Neural progenitor cell (in vitro differentiated cells): ENCODE measurements at regions not wholly inside any gene's neighbourhood (a gene's known extent, or its start where the extent isn't known, plus 50 kb on each side); places are given as distances from the start of the nearest gene placed in this dataset.

ENCODE experiments used
- DNase-seq: peaks from one replicate; pipeline ENCODE4 v3.0.0-alpha.2; 2016; ENCODE audit warnings: low spot score
- H2AFZ ChIP-seq: fragments of 200-600 bp; sonication (generic); replicated peaks from 2 replicates; pipeline ENCODE4 v1.6.1; 2016; ENCODE audit warnings: antibody characterized with exemption
- H3F3A ChIP-seq: fragments of 200-600 bp; sonication (generic); 2 replicates; pipeline ENCODE4 v1.6.1; 2016; ENCODE audit warnings: antibody characterized with exemption, low read depth
- H3K27ac ChIP-seq: fragments of 200-600 bp; sonication (generic); 2 replicates; pipeline ENCODE4 v1.5.1; 2016; ENCODE audit warnings: mild to moderate bottlenecking
- H3K27me3 ChIP-seq: fragments of 200-600 bp; sonication (generic); 2 replicates; pipeline ENCODE4 v1.6.1; 2016; ENCODE audit warnings: mild to moderate bottlenecking, moderate library complexity
- H3K36me3 ChIP-seq: fragments of 200-600 bp; sonication (generic); 2 replicates; pipeline ENCODE4 v1.5.1; 2016
- H3K4me1 ChIP-seq: fragments of 200-600 bp; sonication (generic); 2 replicates; pipeline ENCODE4 v1.6.1; 2016; ENCODE audit warnings: mixed run types
- H3K4me2 ChIP-seq: fragments of 200-600 bp; sonication (generic); 2 replicates; pipeline ENCODE4 v1.6.1; 2016
- H3K4me3 ChIP-seq: fragments of 200-600 bp; sonication (generic); 2 replicates; pipeline ENCODE4 v1.5.1; 2016
- H3K79me2 ChIP-seq: fragments of 200-600 bp; sonication (generic); 2 replicates; pipeline ENCODE4 v1.6.1; 2016; ENCODE audit warnings: low read depth
- H3K9ac ChIP-seq: fragments of 200-600 bp; sonication (generic); 2 replicates; pipeline ENCODE4 v1.6.1; 2016
- H3K9me3 ChIP-seq: fragments of 200-600 bp; sonication (generic); 2 replicates; pipeline ENCODE4 v1.5.1; 2016; ENCODE audit warnings: low read depth
- H4K20me1 ChIP-seq: fragments of 200-600 bp; sonication (generic); 2 replicates; pipeline ENCODE4 v1.6.1; 2016; ENCODE audit warnings: low read depth
- H3K27ac Mint-ChIP-seq: 3 replicates; pipeline ENCODE4 v1.8.0; 2021; ENCODE audit warnings: mixed read lengths
- H3K27me3 Mint-ChIP-seq: 2 replicates; pipeline ENCODE4 v1.8.0; 2022; ENCODE audit warnings: low read depth, mild to moderate bottlenecking, inconsistent platforms, moderate library complexity, mixed read lengths; ENCODE audit not compliant: insufficient read depth
- H3K36me3 Mint-ChIP-seq: 3 replicates; pipeline ENCODE4 v1.8.0; 2021; ENCODE audit warnings: mixed read lengths
- H3K4me1 Mint-ChIP-seq: 3 replicates; pipeline ENCODE4 v1.8.0; 2021; ENCODE audit warnings: mixed read lengths
- H3K4me3 Mint-ChIP-seq: 3 replicates; pipeline ENCODE4 v1.8.0; 2021; ENCODE audit warnings: mild to moderate bottlenecking, moderate library complexity, mixed read lengths
- H3K9me3 Mint-ChIP-seq: 3 replicates; pipeline ENCODE4 v1.8.0; 2020; ENCODE audit warnings: mixed read lengths
- EZH2 ChIP-seq: fragments of 200-600 bp; sonication (generic); IDR thresholded peaks from 2 replicates; pipeline ENCODE4 v1.6.1; 2017; ENCODE audit warnings: antibody characterized with exemption, mild to moderate bottlenecking, moderate library complexity
- EZH2phosphoT487 ChIP-seq: fragments of 200-600 bp; sonication (generic); IDR thresholded peaks from 2 replicates; pipeline ENCODE4 v1.6.1; 2017; ENCODE audit warnings: antibody characterized with exemption
- TF ChIP-seq, protein P1 (sequence below): fragments of 200-600 bp; sonication (generic); IDR thresholded peaks from 2 replicates; pipeline ENCODE4 v1.5.1; 2017; ENCODE audit warnings: antibody characterized with exemption, mild to moderate bottlenecking

DNA sequence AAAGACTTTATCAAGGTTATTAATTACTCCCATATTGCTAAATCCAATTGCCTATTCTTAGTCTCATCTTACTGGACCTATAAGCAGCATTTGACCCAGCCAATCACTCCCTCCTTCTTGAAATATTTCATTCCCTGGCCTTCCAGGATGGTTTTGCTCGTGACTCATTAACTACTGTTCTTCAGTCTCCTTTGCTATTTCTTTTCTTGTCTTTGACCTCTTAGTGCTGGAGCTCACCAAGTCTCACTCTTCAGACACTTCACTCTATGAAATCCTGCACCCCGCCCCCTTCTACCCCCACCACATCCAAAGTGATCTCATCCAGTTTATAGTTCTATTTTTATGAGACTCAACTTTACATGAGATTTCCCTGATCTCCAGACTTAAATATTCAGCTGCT is 803.1 kb upstream of the WWC1 start:
- no peaks in the 10 kb centered on the region for H3K79me2 ChIP-seq
- H4K20me1 ChIP-seq: no peaks in the 10 kb centered on the region
- Mint-ChIP-seq H3K27me3 (no peaks in the 10 kb centered on the region), H3K27ac (no peak overlapping the region), H3K36me3 (no peaks in the 10 kb centered on the region), H3K4me3 (no peak overlapping the region), H3K9me3 (no peaks in the 10 kb centered on the region), H3K4me1 (peaks cover 5% of the 10 kb centered on the region)
- no peaks in the 10 kb centered on the region for H3K27me3 ChIP-seq
- H3K27ac ChIP-seq: no peak overlapping the region
- H3K4me1 ChIP-seq: no peaks in the 10 kb centered on the region
- DNase-seq: no peak
- H3F3A ChIP-seq: no peaks in the 10 kb centered on the region
- TF ChIP-seq EZH2: no peak
- no peak for TF ChIP-seq EZH2phosphoT487
- TF ChIP-seq, protein P1, sequence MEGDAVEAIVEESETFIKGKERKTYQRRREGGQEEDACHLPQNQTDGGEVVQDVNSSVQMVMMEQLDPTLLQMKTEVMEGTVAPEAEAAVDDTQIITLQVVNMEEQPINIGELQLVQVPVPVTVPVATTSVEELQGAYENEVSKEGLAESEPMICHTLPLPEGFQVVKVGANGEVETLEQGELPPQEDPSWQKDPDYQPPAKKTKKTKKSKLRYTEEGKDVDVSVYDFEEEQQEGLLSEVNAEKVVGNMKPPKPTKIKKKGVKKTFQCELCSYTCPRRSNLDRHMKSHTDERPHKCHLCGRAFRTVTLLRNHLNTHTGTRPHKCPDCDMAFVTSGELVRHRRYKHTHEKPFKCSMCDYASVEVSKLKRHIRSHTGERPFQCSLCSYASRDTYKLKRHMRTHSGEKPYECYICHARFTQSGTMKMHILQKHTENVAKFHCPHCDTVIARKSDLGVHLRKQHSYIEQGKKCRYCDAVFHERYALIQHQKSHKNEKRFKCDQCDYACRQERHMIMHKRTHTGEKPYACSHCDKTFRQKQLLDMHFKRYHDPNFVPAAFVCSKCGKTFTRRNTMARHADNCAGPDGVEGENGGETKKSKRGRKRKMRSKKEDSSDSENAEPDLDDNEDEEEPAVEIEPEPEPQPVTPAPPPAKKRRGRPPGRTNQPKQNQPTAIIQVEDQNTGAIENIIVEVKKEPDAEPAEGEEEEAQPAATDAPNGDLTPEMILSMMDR: no peak
- H3K36me3 ChIP-seq: no peaks in the 10 kb centered on the region
- no peak overlapping the region for H2AFZ ChIP-seq
- no peaks in the 10 kb centered on the region for H3K9me3 ChIP-seq
- no peak overlapping the region for H3K9ac ChIP-seq
- no peak overlapping the region for H3K4me3 ChIP-seq
- no peak overlapping the region for H3K4me2 ChIP-seq

DNA sequence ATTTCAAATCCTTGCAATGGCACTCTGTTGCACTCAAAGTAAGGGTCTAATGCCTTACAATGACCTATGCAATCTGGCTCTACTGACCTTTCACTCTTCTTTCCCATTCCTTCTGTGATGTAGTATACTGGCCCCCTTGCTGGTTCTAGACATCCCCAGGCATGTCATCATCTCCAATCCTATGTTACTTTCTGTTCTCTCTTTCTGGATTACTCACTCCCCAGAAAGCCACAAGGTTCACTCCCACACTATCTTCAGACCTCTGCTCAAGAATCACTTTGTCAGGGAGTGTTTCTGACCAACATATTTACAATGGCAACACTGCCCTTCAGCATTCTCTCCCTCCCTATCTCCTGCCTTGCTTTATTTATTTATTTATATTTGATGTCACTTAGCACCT is 802.2 kb upstream of the WWC1 start:
- Histone ChIP-seq H3K79me2 (no peaks in the 10 kb centered on the region), H3K4me2 (no peak overlapping the region), H2AFZ (no peak overlapping the region), H3K4me1 (no peaks in the 10 kb centered on the region), H3K4me3 (no peak overlapping the region), H3K9me3 (no peaks in the 10 kb centered on the region), H4K20me1 (no peaks in the 10 kb centered on the region), H3K36me3 (no peaks in the 10 kb centered on the region), H3F3A (no peaks in the 10 kb centered on the region), H3K27ac (no peak overlapping the region), H3K9ac (no peak overlapping the region), H3K27me3 (no peaks in the 10 kb centered on the region)
- no peak for DNase-seq
- H3K4me3 Mint-ChIP-seq: no peak overlapping the region
- TF ChIP-seq, protein P1: no peak
- TF ChIP-seq EZH2: no peak
- no peak for TF ChIP-seq EZH2phosphoT487
- H3K27me3 Mint-ChIP-seq: no peaks in the 10 kb centered on the region
- H3K9me3 Mint-ChIP-seq: no peaks in the 10 kb centered on the region
- H3K36me3 Mint-ChIP-seq: no peaks in the 10 kb centered on the region
- H3K27ac Mint-ChIP-seq: no peak overlapping the region
- peaks cover 5% of the 10 kb centered on the region for H3K4me1 Mint-ChIP-seq

DNA sequence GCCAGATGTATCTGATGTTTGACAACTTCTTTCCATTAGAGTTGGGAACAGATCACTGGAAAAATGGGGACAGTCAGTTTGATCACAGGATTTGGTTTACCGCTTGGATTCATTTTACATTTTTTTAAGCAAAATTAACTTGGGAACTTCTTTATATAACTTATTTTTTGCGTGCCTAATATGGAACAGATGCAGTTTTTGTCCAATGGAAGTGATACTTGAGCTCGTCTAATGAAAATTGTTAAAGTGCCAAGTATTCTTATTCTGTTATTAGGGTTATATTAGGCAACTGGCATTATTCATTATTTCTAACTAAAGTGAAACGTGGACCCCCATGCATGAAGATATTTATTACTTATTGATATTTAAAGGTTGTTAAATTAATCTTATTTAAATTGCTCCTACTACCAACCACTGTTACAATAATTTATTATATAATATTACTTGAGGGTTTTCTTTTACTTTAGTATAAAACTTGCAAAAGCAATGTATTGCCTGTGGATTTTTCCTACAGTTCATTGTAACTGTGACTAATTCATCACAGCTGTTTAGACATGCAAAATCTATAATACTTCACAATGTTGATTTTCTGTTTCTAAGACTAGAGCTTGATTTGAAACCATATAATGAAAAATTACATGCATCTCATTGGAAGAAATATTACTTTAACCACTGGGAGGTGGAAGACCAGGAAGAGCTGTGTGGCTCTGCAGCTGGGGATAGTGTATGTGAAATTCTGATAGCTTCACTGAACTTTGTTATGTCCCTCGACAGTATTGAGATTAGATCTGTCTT is 787.3 kb upstream of the WWC1 start:
- Histone ChIP-seq H3K27ac (no peak overlapping the region), H3K36me3 (no peaks in the 10 kb centered on the region), H4K20me1 (no peaks in the 10 kb centered on the region), H3K4me2 (no peak overlapping the region), H2AFZ (no peak overlapping the region), H3K27me3 (no peaks in the 10 kb centered on the region), H3K79me2 (no peaks in the 10 kb centered on the region), H3K4me3 (no peak overlapping the region), H3K9ac (no peak overlapping the region), H3F3A (no peaks in the 10 kb centered on the region), H3K9me3 (no peaks in the 10 kb centered on the region), H3K4me1 (no peaks in the 10 kb centered on the region)
- Mint-ChIP-seq H3K4me3 (no peak overlapping the region), H3K9me3 (no peaks in the 10 kb centered on the region), H3K36me3 (no peaks in the 10 kb centered on the region), H3K4me1 (no peaks in the 10 kb centered on the region), H3K27me3 (no peaks in the 10 kb centered on the region), H3K27ac (no peak overlapping the region)
- TF ChIP-seq EZH2: no peak
- TF ChIP-seq EZH2phosphoT487: no peak
- TF ChIP-seq, protein P1: no peak
- no peak for DNase-seq
